NCI-H2227 (cell line): ENCODE measurements at regions not wholly inside any gene's neighbourhood (a gene's known extent, or its start where the extent isn't known, plus 50 kb on each side); places are given as distances from the start of the nearest gene placed in this dataset.

Experiments
- DNase-seq: peaks from one replicate; lab custom pipeline; 2025; ENCODE audit not compliant: unreplicated experiment; lab: John Stamatoyannopoulos, UW

DNA sequence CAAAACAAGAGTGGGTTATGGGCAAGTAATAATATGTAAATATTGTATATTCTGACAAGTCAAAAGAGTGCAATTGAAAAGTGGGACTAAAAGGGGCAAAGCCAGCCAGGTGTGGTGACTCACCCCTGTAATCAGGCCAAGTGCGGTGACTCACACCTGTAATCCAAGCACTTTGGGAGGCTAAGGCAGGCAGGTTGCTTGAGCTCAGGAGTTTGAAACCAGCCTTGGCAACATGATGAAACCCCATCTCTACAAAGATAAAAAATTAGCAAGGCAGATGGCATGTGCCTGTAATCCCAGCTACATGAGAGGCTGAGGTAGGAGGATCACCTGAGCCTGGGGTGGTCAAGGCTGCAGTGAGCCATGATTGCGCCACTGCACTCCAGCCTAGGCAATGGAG, 304.0 kb downstream of the HHIPL2 start:
- DNase-seq = no peak

DNA sequence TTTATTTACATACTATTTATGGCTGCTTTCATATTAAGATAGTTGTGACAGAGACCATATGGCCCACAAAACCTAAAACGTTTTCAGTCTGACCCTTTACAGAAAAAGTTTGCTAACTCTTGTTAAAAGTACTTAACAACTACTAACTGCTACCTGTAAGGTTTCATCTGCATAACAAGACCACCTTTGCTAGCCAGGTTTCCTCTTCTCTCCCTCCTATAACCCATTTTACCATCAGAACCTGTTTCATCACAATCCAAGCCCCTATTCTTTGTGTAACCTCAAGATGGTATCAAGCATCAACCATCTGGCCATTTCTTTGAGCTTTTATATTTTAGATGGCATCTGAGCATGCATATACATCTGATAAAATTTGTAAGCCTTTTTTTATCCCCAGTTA, 305.4 kb downstream of the HHIPL2 start:
- no peak for DNase-seq

DNA sequence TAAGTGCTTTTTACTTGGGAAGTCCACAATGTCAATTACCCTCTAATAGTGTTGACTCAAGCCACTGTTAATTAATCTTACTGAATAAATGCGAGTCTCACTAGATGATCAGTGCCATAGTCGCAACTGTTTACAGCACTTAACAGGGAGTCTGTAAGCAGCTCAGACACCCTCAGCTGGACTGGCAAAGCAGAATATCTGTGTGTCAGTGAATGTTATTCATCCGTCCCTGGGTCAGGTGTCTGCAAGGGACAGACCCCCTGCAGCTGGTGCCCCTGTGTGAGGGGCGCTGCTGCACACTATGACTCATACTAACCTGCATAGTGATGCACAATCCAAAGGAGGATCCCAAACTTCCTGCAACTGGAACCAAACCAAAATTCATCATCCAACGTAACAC, 306.5 kb downstream of the HHIPL2 start:
- no peak for DNase-seq

DNA sequence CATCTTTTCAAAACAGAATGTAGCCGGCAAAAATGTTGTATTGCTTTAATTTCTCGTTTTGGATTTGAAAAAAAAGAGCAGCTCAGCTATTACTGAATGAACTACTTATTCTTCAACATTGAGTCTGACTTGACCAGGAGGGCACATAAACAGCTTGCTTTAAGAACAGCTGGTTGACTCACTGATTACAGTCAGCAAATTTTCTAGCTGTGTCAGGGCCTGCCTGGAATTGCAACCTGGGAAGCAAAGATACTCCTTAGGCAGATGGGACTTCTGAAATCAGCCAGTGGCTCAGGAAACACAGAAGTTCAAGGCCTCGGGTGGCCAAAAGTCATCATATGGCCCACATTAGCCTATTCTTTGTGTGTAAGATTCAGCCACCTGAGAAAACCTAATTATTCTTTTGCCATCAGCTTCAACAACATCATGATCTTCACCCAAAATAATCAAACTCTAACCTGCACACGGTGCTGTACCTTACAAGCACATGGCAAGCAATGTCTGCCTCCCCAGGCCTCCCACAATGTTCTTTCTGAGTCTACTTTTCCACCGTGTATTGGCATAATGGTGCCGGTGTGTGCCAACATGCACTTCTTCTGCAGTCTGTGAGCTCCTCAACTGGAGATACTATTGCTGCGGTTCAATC, 307.2 kb downstream of the HHIPL2 start:
- no peak for DNase-seq

DNA sequence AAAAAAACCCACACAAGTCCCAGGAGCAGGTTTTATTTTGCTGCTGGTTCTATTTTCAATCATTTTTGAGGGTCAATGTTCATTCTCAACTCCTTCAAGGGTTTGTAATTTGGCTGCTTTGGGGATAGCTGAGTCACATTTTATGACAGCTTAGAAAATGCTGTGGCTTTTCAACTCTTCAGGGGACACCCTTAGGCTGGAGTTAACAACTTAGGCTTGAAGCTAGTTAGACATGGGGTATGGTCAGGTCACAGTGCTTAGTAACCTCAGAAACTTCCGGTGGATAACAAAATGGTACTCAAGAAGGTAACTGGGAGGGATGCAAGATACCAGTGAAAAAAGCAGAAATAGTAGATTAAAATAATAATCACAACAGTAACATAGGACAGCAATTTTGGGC, 308.8 kb downstream of the HHIPL2 start:
- DNase-seq = no peak

DNA sequence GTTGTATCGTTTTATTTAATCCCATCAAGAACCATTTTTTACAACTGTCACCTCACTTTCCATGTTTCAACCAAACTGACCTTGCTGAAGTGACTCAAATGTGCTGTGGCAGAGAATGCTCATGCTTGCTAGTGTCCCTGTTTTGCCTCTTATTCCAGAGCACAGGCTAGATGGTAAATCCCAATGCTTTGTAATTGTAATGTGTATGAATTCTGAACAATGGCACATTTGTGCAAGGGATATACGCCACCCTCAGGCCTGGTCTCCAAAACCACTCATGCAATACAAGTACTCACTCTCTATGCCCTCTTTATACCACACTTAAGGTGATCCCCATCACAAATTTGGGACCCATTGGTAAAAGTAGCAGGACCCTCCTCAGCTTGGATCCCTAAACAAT, 313.6 kb downstream of the HHIPL2 start:
- no peak for DNase-seq

DNA sequence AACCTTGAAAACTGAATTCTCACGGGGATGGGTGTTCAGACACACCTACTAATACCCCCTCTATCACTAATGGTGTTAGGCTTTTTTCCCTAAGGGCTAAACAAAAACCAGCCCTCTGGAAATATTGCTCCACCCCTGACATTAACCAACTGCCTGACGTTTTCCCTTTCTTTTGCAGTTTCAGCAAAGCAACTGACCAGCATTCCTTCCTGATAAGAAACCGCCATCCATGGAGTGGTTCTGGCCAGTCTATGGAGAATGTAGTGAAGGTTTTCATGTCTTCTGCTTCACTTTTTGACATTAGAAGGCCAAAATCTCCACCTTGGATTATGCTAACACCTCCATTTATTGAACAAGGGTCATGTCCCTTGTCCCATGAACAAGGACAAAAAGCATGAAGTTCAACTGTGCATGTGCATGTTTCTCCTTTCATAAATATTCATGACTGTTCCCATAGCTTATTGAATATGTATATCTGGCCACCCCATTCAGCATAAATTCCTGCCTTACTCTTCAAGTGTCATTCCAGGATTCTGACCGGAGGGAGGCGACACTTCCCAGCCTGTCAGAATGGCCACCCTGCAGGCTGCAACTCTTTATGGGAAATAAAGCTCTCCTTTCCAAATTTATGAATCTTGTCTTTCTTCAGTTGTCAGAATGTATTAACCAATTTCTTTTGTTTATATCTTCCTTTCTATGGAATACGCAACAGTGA, 314.3 kb downstream of the HHIPL2 start:
- no peak for DNase-seq

DNA sequence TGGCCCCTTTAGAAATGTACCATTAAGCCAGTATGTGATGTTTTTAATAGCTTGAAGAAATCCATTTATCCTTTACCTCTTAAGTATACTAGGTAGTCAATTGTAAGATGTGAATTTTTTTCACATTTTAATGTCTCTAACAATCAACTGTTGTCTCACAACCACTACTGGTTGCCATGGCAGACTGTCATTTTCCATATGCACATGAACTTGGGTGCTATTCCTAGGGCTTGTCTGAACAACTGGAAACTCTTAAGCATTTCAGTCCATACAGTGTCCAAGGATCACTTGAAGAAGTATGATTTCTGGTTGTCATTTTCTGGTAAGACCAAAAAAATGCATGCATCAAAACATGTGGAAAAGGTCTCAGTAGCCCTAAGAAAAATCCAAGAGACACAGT, 315.1 kb downstream of the HHIPL2 start:
- no peak for DNase-seq

DNA sequence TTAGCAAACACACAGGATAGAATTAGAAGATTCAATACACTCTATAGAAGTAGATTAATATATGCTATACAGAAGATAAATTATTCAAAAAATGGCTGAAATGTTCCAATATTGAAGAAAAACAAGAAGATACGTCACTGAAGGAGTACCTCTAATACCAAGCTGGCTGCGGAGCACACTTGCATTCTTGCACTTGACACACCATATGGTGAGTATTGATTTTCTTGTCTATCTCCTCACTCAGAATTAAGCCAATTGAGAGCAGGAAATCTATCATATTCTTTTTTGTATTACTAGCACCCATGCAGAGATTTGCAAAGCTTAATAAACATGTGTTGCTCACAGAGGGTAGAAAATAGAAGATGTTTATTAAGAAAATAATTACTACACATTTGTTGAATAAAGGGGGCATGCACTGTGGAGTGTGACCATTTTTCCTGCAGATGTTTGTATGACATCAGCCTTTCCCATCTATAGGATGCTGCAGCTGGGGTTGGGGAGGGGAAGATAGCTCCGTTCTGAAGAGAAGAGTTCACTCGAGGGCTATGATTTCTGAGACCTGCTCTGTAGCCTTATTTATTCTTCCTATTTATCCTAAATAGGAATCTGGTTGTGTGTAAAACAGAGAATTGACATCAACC, 318.1 kb downstream of the HHIPL2 start:
- no peak for DNase-seq

DNA sequence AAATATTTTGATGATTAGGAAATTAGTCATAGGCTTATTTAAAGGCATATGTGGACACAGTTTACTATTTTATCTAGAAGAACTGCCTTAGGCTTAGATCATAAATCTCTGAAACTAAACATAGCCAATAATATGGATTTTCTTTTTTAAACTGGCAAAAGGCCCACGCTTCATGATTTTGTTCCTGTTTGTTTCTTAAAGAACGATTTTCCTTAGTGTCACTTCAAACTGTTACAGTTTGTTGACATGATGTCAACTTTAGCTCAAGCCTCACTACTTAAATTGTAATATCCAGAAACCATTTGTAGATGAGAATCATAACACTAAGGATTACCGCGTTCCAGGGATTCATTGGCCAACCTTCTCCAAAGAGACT, 322.6 kb downstream of the HHIPL2 start:
- DNase-seq = no peak

DNA sequence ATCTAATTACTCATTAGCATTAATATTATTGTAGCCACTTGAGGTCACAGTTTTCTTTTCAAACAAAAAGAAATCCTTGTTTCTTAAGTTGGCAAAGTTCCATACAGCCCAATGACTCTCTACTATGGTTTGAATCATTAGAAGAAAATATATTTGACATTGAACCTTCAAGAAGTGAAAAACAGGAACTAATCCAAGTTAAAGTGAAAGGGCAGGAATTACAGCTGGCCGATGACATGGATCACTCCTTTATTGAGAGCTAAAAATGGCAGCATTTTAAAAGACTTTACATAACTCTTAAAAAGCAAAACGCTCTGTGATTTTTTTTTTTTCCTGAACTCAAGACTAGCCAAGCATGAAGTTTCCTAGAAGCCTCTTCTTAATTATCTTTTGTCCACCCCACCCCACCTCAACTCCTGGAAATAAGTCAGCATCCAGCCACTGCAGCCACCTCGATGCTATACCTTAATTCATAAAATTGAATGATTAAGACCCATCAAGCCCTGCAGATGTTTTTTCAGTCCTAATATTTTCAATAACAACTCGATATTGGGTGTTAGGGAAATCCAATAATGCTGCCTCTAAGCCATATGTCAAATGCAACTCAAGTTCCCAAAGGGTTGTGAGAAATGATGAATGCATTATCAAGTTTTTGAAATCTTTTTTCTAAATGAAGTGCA, 323.1 kb downstream of the HHIPL2 start:
- no peak for DNase-seq

DNA sequence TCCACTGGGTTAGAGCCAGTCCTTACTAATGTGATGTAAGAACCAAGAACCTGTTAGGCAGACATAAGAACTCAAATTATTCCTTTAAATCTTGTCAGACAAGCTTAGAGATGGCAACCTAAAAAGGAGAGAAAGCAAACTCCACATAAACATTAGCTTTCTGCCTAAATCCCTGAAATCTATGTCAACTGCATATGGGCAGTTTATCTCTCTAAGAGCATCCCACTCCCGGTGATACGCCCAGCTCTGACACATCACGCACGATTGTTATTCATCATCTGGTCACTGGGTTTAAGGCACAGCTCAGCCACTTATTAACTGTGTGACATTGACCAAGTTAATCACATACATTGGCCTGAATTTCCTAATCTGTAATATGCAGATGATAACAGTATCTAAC, 323.7 kb downstream of the HHIPL2 start:
- DNase-seq = no peak

DNA sequence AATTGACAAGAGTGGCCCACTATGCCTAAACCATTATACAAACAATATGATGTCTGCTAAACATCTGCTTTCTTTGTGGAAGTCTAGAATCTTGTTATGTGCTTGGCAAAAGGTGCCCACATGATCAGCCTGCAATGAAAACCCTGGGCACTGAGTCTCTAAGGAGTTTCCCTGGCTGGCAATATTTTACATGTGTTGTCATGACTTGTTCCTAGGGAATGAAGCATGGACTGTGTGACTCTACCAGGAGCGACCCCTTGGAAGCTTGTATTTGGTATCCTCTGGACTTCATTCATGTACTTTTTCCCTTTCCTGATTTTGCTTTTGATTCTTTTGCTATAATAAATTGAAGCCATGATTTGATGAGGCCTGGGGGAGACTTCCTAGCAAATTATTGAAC, 324.9 kb downstream of the HHIPL2 start:
- no peak for DNase-seq

DNA sequence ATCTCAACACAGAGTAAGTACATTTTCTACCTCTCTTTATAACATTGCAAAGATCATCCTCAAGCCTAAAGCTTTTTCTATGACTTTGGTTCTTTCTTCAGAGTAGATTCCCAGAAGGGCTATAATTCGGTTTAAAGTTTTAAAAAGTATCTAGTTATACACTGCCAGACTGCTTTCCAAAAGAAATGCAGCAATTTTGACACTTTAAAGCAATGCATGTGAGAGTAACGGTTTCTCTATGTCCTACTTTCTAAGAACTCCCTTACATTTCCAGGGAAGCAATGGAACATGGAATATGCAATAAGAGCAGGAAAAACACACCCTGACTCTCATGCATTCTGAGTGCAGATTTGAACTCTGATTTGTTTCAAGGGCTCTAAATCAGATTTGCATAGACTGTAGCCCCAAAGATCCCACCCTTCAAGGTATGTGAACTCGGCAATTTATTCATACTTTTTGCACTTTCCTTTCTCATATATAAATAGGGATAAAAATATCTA, 331.6 kb downstream of the HHIPL2 start:
- no peak for DNase-seq

DNA sequence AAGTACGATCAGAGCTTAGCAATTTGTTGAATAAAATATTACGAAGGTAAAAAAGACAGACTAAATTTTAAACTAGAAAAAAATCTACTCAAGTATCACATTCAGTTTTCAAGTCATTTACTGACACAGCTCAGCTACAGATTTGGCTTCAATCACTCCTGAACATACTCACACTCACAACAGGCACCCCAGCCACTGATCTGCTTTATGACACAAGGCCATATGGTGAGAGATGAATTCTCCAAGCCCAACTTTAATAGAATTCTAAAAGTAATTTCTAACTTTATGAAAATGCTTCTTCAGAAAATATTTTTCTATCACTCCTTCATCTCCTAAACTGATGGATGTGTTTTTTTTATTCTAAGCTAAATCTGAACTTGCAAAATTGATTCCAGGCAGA, 337.1 kb downstream of the HHIPL2 start:
- DNase-seq = no peak

DNA sequence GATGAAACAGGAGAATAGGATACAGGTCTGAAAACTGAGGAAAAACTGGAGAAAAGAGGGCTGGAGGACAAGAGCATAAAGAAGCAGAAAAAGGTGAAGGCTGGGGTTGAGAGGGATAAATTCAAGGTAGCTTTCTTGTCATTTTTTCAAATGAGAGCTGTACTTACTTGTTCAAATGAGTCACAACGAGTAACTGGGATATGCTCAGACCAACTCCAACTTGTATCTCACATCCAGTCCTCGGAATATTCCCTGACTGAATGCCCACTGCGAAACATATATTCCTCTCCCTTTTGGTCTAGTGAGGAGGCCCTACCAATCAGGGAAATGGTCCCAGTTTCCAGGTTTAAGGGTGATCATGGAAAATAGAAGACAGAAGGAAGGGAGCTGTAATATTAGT, 343.4 kb downstream of the HHIPL2 start:
- DNase-seq = no peak

DNA sequence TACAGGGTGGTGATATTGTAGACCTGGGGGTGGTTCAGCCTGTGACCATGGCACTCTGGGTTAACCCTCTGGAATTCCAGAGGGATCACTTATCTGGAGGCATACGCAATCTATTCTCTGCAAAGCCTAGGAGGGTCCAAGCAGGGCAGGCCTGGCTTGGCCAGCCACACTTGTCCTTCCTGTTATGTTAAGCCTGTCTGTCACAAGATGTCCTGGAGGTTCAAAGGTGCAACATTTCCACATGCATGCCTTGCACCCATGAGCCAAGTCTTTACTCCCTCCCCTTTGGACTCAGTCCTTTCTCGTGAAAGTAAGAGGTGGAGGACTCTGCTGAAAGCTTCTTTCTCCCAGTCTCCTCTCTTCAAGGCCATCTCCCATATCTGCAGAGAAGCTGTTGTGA, 345.1 kb downstream of the HHIPL2 start:
- no peak for DNase-seq

DNA sequence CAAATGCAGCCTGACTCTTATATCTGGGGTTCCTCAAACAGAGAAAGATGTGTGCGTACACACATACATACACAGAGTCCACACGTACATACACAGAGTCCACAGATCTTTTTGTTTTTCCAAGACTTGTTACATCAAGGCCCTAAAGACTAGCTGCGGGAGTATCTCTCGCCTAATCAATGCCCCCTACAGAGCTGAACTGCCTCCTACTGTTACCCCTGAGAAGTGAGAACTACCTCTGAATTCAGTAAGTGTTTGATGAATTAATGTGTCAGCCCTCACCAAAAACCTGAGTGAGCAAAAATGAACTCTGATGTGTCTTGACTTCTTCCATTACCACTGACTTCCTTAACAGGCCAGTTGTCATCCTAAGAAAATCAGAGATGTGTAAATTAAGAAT, 351.2 kb downstream of the HHIPL2 start:
- DNase-seq = no peak

DNA sequence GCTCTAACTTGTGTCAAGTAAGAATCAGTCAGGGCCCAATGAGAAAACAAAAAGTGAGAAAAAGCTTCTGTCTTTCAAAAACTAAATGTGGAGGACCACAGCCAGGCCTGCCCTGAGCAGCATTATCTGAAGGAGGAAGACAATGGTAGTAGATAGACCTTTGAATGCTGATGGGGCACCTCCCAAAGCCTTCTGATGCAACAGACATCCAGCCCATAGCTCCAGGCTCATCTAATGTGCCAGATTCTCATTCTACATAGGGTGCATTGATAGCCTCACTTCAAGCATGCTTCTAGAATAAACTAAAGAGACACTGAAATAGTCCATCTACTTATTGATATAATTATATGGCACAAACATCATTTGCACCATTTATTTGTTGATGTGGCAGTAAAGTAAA, 351.6 kb downstream of the HHIPL2 start:
- DNase-seq = no peak

DNA sequence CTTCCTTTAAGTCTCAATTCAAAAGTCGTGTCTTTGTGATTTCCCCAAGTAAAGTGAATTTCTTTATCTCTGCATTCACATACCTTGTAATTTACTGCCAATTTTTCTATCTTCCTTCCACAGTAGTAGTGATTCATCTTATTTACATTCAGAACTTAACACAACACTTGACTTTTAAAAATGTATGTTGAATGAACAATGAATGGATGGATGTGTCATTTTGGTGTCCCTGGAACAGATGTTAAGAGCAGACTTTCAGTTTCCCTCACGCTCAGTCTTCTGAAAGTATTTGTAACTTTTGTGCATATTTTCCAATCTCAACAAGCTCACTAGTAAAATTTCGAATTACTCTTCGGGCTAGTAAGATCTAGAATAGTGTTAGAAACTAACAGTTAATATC, 352.0 kb downstream of the HHIPL2 start:
- DNase-seq = no peak

DNA sequence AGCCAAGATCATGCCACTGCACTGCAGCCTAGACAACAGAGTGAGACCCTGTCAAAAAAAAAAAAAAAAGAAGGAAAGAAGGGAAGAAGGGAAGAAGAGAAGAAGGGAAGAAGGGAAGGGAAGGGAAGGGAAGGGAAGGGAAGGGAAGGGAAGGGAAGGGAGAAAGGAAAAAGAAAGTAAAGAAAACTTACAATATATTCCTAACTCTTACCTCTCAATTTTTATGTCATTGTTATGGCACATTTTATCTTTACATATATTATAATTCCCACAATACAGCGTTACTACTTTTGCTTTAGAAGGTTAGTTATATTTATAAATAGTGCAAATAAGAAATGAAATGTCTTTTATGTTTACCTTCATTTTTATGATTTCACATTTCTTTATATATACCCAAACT, 358.7 kb downstream of the HHIPL2 start:
- no peak for DNase-seq
